Caco-2 (cell line): ENCODE measurements at regions not wholly inside any gene's neighbourhood (a gene's known extent, or its start where the extent isn't known, plus 50 kb on each side); places are given as distances from the start of the nearest gene placed in this dataset.
"Not testable (repeated sequence)": the region's sequence is repeated elsewhere in the genome, so short reads cannot be mapped to it uniquely, and the experiment has no call there.

Experiments
- BruUV-seq: library from RNA; stranded (reverse); fragments of 400-500 nt; replicated peaks from 2 replicates; lab custom pipeline; 2021; lab: Mats Ljungman, UMichigan
- CTCF ChIA-PET: fragments of 300-600 bp; sonication (Branson Sonifier 250); formaldehyde crosslinking; loops from one replicate; lab custom pipeline; 2022; ENCODE audit warnings: antibody characterized with exemption; lab: Charles Lee
- POLR2A ChIA-PET: fragments of 300-600 bp; sonication (Branson Sonifier 250); formaldehyde crosslinking; loops from one replicate; lab custom pipeline; 2022; ENCODE audit warnings: antibody characterized with exemption; lab: Charles Lee
- DNase-seq, 2 experiments: peaks; one replicate each; pipeline versions ENCODE4 v3.0.0 to v3.0.0-alpha.2; 2020 to 2022
- H3K27me3 ChIP-seq: replicated peaks from 2 replicates; pipeline ENCODE4 v1.6.0; 2011; ENCODE audit warnings: low read length; ENCODE audit not compliant: control insufficient read depth, insufficient read depth
- H3K36me3 ChIP-seq: 2 replicates; pipeline ENCODE4 v1.5.1; 2011; ENCODE audit warnings: low read length; ENCODE audit not compliant: control insufficient read depth, insufficient read depth
- H3K4me1 ChIP-seq: fragments of 250-450 bp; sonication (Bioruptor Pico); 2 replicates; pipeline ENCODE4 v1.5.1; 2020; ENCODE audit warnings: mild to moderate bottlenecking
- H3K4me3 ChIP-seq: 2 replicates; pipeline ENCODE4 v1.5.1; 2011; ENCODE audit warnings: low read depth, mild to moderate bottlenecking, control low read depth, low read length
- H3K9me3 ChIP-seq: fragments of 250-450 bp; sonication (Bioruptor Pico); 2 replicates; pipeline ENCODE4 v1.5.1; 2020; ENCODE audit warnings: mild to moderate bottlenecking, moderate library complexity
- H3K27ac Mint-ChIP-seq: one replicate; pipeline ENCODE4 v1.8.0; 2022; ENCODE audit warnings: mixed read lengths; ENCODE audit not compliant: unreplicated experiment
- H3K27me3 Mint-ChIP-seq: one replicate; pipeline ENCODE4 v1.8.0; 2022; ENCODE audit warnings: mixed read lengths; ENCODE audit not compliant: insufficient read depth, unreplicated experiment
- H3K36me3 Mint-ChIP-seq: one replicate; pipeline ENCODE4 v1.8.0; 2022; ENCODE audit warnings: mild to moderate bottlenecking, mixed read lengths; ENCODE audit not compliant: insufficient read depth, unreplicated experiment
- H3K4me1 Mint-ChIP-seq: one replicate; pipeline ENCODE4 v1.8.0; 2022; ENCODE audit warnings: low read depth, mixed read lengths; ENCODE audit not compliant: unreplicated experiment
- H3K4me3 Mint-ChIP-seq: one replicate; pipeline ENCODE4 v1.8.0; 2022; ENCODE audit warnings: mild to moderate bottlenecking, moderate library complexity, mixed read lengths; ENCODE audit not compliant: unreplicated experiment
- H3K9me3 Mint-ChIP-seq: one replicate; pipeline ENCODE4 v1.8.0; 2022; ENCODE audit warnings: mixed read lengths; ENCODE audit not compliant: unreplicated experiment
- CTCF ChIP-seq, 2 experiments: fragments of 200-600 bp in 1 of 2; IDR thresholded peaks; 1 replicate in 1 of 2; 2 replicates in 1 of 2; pipeline versions ENCODE4 v1.5.1 to v1.8.0; 2011 to 2022; ENCODE audit warnings: antibody characterized with exemption in 1 of 2, control low read depth in 1 of 2, inconsistent platforms in 1 of 2, low read depth in 1 of 2, low read length in 1 of 2, mild to moderate bottlenecking in 1 of 2, moderate library complexity in 1 of 2; ENCODE audit not compliant: insufficient read depth in 1 of 2, severe bottlenecking in 1 of 2, unreplicated experiment in 1 of 2
- intact Hi-C: fragments of 100-400 bp; cut with micrococcal nuclease; formaldehyde crosslinking; loops from one replicate; pipeline ENCODE4 v1.10.0; 2022; ENCODE audit not compliant: unreplicated experiment

- no peaks in the 10 kb centered on the region for H3K9me3 Mint-ChIP-seq
- Histone ChIP-seq H3K4me3 (no peak overlapping the region), H3K4me1 (no peaks in the 10 kb centered on the region), H3K9me3 (no peaks in the 10 kb centered on the region), H3K27me3 (no peaks in the 10 kb centered on the region), H3K36me3 (no peaks in the 10 kb centered on the region)
- H3K4me1 Mint-ChIP-seq: no peaks in the 10 kb centered on the region
- intact Hi-C loops: no loop called here
- H3K27me3 Mint-ChIP-seq: peaks cover 11% of the 10 kb centered on the region
- H3K27ac Mint-ChIP-seq: no peak overlapping the region
- BruUV-seq: no TSS peak
- H3K36me3 Mint-ChIP-seq: no peaks in the 10 kb centered on the region
- POLR2A ChIA-PET: no interaction called here
- no peak overlapping the region for H3K4me3 Mint-ChIP-seq
- CTCF ChIA-PET: interaction anchor here (0.6 kb wide), 1 partner anchor 105 kb away, joined by 5 read pairs; no protein-coding TSS in a partner anchor
- DNase-seq: no peak
- no peak for TF ChIP-seq CTCF (IDR thresholded peaks at IDR 0.05; ENCODE audit: insufficient read depth in 1 of 2, low read depth in 1 of 2, low read length in 1 of 2, severe bottlenecking in 1 of 2, unreplicated experiment in 1 of 2)
Measured at GRCh38 chr4:16411501-16412085, 185.3 kb upstream of the TAPT1 start.

GRCh38 chr4:16393216-16393615, 166.9 kb upstream of the TAPT1 start:
- H3K36me3 Mint-ChIP-seq, H3K4me1 ChIP-seq, H3K9me3 Mint-ChIP-seq, H3K36me3 ChIP-seq, H3K4me3 Mint-ChIP-seq, CTCF ChIA-PET, H3K27me3 ChIP-seq, DNase-seq, BruUV-seq, H3K27ac Mint-ChIP-seq, H3K27me3 Mint-ChIP-seq, POLR2A ChIA-PET, H3K4me3 ChIP-seq, intact Hi-C loops, H3K4me1 Mint-ChIP-seq, H3K9me3 ChIP-seq: not testable (repeated sequence)

- H3K27ac Mint-ChIP-seq: no peak overlapping the region
- H3K27me3 Mint-ChIP-seq: peaks cover 12% of the 10 kb centered on the region
- Histone ChIP-seq H3K4me1 (no peaks in the 10 kb centered on the region), H3K27me3 (no peaks in the 10 kb centered on the region), H3K36me3 (no peaks in the 10 kb centered on the region), H3K4me3 (no peak overlapping the region), H3K9me3 (no peaks in the 10 kb centered on the region)
- no peaks in the 10 kb centered on the region for H3K36me3 Mint-ChIP-seq
- intact Hi-C loops: no loop called here
- no peaks in the 10 kb centered on the region for H3K4me1 Mint-ChIP-seq
- DNase-seq: no peak
- no peak for TF ChIP-seq CTCF (IDR thresholded peaks at IDR 0.05; ENCODE audit: insufficient read depth in 1 of 2, low read depth in 1 of 2, low read length in 1 of 2, severe bottlenecking in 1 of 2, unreplicated experiment in 1 of 2)
- H3K9me3 Mint-ChIP-seq: peaks cover 10% of the 10 kb centered on the region
- BruUV-seq: no TSS peak
- ChIA-PET POLR2A (no interaction called here), CTCF (no interaction called here)
- no peak overlapping the region for H3K4me3 Mint-ChIP-seq
Measured at GRCh38 chr4:16391196-16391595, 164.9 kb upstream of the TAPT1 start.
